ENCODE measurements at regions not wholly inside any gene's neighbourhood (a gene's known extent, or its start where the extent isn't known, plus 50 kb on each side); places are given as distances from the start of the nearest gene placed in this dataset.
"Not testable (repeated sequence)": the region's sequence is repeated elsewhere in the genome, so short reads cannot be mapped to it uniquely, and the experiment has no call there.

GRCh38 chr2:77578354-77578753 is 56.2 kb upstream of the LRRTM4 start:
- Histone ChIP-seq H3K9me3 (ENCODE audit: control insufficient read depth in 3 of 3, low read length in 3 of 3) (no peaks in the 10 kb centered on the region), H3K9ac (ENCODE audit: low read depth in 1 of 3, low read length in 3 of 3) (no peak overlapping the region), H3K27ac (ENCODE audit: low read depth, low read length) (no peak overlapping the region), H3K27me3 (ENCODE audit: control insufficient read depth in 3 of 3, insufficient read depth in 3 of 3, low read length in 3 of 3) (no peaks in the 10 kb centered on the region), H3K4me3 (ENCODE audit: low read length in 3 of 3) (no peak overlapping the region), H3K4me1 (ENCODE audit: control insufficient read depth in 3 of 3, insufficient read depth in 3 of 3, low read length in 3 of 3) (no peaks in the 10 kb centered on the region), H3K36me3 (ENCODE audit: control insufficient read depth in 3 of 3, insufficient read depth in 3 of 3, low read length in 3 of 3) (no peaks in the 10 kb centered on the region)

GRCh38 chr2:77579076-77579769 is 57.0 kb upstream of the LRRTM4 start:
- no peaks in the 10 kb centered on the region for H3K4me1 ChIP-seq (ENCODE audit: control insufficient read depth in 3 of 3, insufficient read depth in 3 of 3, low read length in 3 of 3)
- H3K9ac ChIP-seq (ENCODE audit: low read depth in 1 of 3, low read length in 3 of 3): no peak overlapping the region
- H3K9me3 ChIP-seq (ENCODE audit: control insufficient read depth in 3 of 3, low read length in 3 of 3): no peaks in the 10 kb centered on the region
- no peaks in the 10 kb centered on the region for H3K36me3 ChIP-seq (ENCODE audit: control insufficient read depth in 3 of 3, insufficient read depth in 3 of 3, low read length in 3 of 3)
- H3K27me3 ChIP-seq (ENCODE audit: control insufficient read depth in 3 of 3, insufficient read depth in 3 of 3, low read length in 3 of 3): no peaks in the 10 kb centered on the region
- no peak overlapping the region for H3K27ac ChIP-seq (ENCODE audit: low read depth, low read length)
- H3K4me3 ChIP-seq (ENCODE audit: low read length in 3 of 3): no peak overlapping the region

- Histone ChIP-seq H3K36me3 (ENCODE audit: control insufficient read depth in 3 of 3, insufficient read depth in 3 of 3, low read length in 3 of 3) (no peaks in the 10 kb centered on the region), H3K4me1 (ENCODE audit: control insufficient read depth in 3 of 3, insufficient read depth in 3 of 3, low read length in 3 of 3) (no peaks in the 10 kb centered on the region), H3K27ac (ENCODE audit: low read depth, low read length) (no peak overlapping the region), H3K9me3 (ENCODE audit: control insufficient read depth in 3 of 3, low read length in 3 of 3) (no peaks in the 10 kb centered on the region), H3K9ac (ENCODE audit: low read depth in 1 of 3, low read length in 3 of 3) (no peak overlapping the region), H3K4me3 (ENCODE audit: low read length in 3 of 3) (no peak overlapping the region), H3K27me3 (ENCODE audit: control insufficient read depth in 3 of 3, insufficient read depth in 3 of 3, low read length in 3 of 3) (no peaks in the 10 kb centered on the region)
Observed at GRCh38 chr2:77588438-77588837, 66.3 kb upstream of the LRRTM4 start.

GRCh38 chr2:77590298-77590917 is 68.2 kb upstream of the LRRTM4 start:
- Histone ChIP-seq H3K9ac (ENCODE audit: low read depth in 1 of 3, low read length in 3 of 3) (no peak overlapping the region), H3K4me1 (ENCODE audit: control insufficient read depth in 3 of 3, insufficient read depth in 3 of 3, low read length in 3 of 3) (no peaks in the 10 kb centered on the region), H3K9me3 (ENCODE audit: control insufficient read depth in 3 of 3, low read length in 3 of 3) (no peaks in the 10 kb centered on the region), H3K4me3 (ENCODE audit: low read length in 3 of 3) (no peak overlapping the region), H3K36me3 (ENCODE audit: control insufficient read depth in 3 of 3, insufficient read depth in 3 of 3, low read length in 3 of 3) (no peaks in the 10 kb centered on the region), H3K27me3 (ENCODE audit: control insufficient read depth in 3 of 3, insufficient read depth in 3 of 3, low read length in 3 of 3) (no peaks in the 10 kb centered on the region), H3K27ac (ENCODE audit: low read depth, low read length) (no peak overlapping the region)

GRCh38 chr2:77592955-77593354 is 70.8 kb upstream of the LRRTM4 start:
- H3K9me3 ChIP-seq (ENCODE audit: control insufficient read depth in 3 of 3, low read length in 3 of 3); H3K4me3 ChIP-seq (ENCODE audit: low read length in 3 of 3); H3K9ac ChIP-seq (ENCODE audit: low read depth in 1 of 3, low read length in 3 of 3); H3K36me3 ChIP-seq (ENCODE audit: control insufficient read depth in 3 of 3, insufficient read depth in 3 of 3, low read length in 3 of 3); H3K4me1 ChIP-seq (ENCODE audit: control insufficient read depth in 3 of 3, insufficient read depth in 3 of 3, low read length in 3 of 3); H3K27ac ChIP-seq (ENCODE audit: low read depth, low read length); H3K27me3 ChIP-seq (ENCODE audit: control insufficient read depth in 3 of 3, insufficient read depth in 3 of 3, low read length in 3 of 3): not testable (repeated sequence)

GRCh38 chr2:77602771-77603170 is 80.6 kb upstream of the LRRTM4 start:
- Histone ChIP-seq H3K4me3 (ENCODE audit: low read length in 3 of 3) (no peak overlapping the region), H3K27ac (ENCODE audit: low read depth, low read length) (no peak overlapping the region), H3K27me3 (ENCODE audit: control insufficient read depth in 3 of 3, insufficient read depth in 3 of 3, low read length in 3 of 3) (no peaks in the 10 kb centered on the region), H3K36me3 (ENCODE audit: control insufficient read depth in 3 of 3, insufficient read depth in 3 of 3, low read length in 3 of 3) (no peaks in the 10 kb centered on the region), H3K9ac (ENCODE audit: low read depth in 1 of 3, low read length in 3 of 3) (no peak overlapping the region), H3K4me1 (ENCODE audit: control insufficient read depth in 3 of 3, insufficient read depth in 3 of 3, low read length in 3 of 3) (no peaks in the 10 kb centered on the region), H3K9me3 (ENCODE audit: control insufficient read depth in 3 of 3, low read length in 3 of 3) (no peaks in the 10 kb centered on the region)

- H3K4me1 ChIP-seq (ENCODE audit: control insufficient read depth in 3 of 3, insufficient read depth in 3 of 3, low read length in 3 of 3): no peaks in the 10 kb centered on the region
- no peak overlapping the region for H3K9ac ChIP-seq (ENCODE audit: low read depth in 1 of 3, low read length in 3 of 3)
- H3K27me3 ChIP-seq (ENCODE audit: control insufficient read depth in 3 of 3, insufficient read depth in 3 of 3, low read length in 3 of 3): no peaks in the 10 kb centered on the region
- no peak overlapping the region for H3K27ac ChIP-seq (ENCODE audit: low read depth, low read length)
- no peak overlapping the region for H3K4me3 ChIP-seq (ENCODE audit: low read length in 3 of 3)
- H3K36me3 ChIP-seq (ENCODE audit: control insufficient read depth in 3 of 3, insufficient read depth in 3 of 3, low read length in 3 of 3): no peaks in the 10 kb centered on the region
- H3K9me3 ChIP-seq (ENCODE audit: control insufficient read depth in 3 of 3, low read length in 3 of 3): peaks cover 0 to 2% (median 0%) of the 10 kb centered on the region in 3 donors
Observed at GRCh38 chr2:77604953-77605929, 83.1 kb upstream of the LRRTM4 start.

- H3K9me3 ChIP-seq (ENCODE audit: control insufficient read depth in 3 of 3, low read length in 3 of 3): peaks cover 0 to 2% (median 0%) of the 10 kb centered on the region in 3 donors
- H3K4me3 ChIP-seq (ENCODE audit: low read length in 3 of 3): no peak overlapping the region
- H3K36me3 ChIP-seq (ENCODE audit: control insufficient read depth in 3 of 3, insufficient read depth in 3 of 3, low read length in 3 of 3): no peaks in the 10 kb centered on the region
- no peaks in the 10 kb centered on the region for H3K4me1 ChIP-seq (ENCODE audit: control insufficient read depth in 3 of 3, insufficient read depth in 3 of 3, low read length in 3 of 3)
- no peak overlapping the region for H3K27ac ChIP-seq (ENCODE audit: low read depth, low read length)
- no peaks in the 10 kb centered on the region for H3K27me3 ChIP-seq (ENCODE audit: control insufficient read depth in 3 of 3, insufficient read depth in 3 of 3, low read length in 3 of 3)
- H3K9ac ChIP-seq (ENCODE audit: low read depth in 1 of 3, low read length in 3 of 3): no peak overlapping the region
Observed at GRCh38 chr2:77608510-77608909, 86.3 kb upstream of the LRRTM4 start.

- no peaks in the 10 kb centered on the region for H3K36me3 ChIP-seq (ENCODE audit: control insufficient read depth in 3 of 3, insufficient read depth in 3 of 3, low read length in 3 of 3)
- H3K27me3 ChIP-seq (ENCODE audit: control insufficient read depth in 3 of 3, insufficient read depth in 3 of 3, low read length in 3 of 3): no peaks in the 10 kb centered on the region
- H3K27ac ChIP-seq (ENCODE audit: low read depth, low read length): no peak overlapping the region
- no peaks in the 10 kb centered on the region for H3K9me3 ChIP-seq (ENCODE audit: control insufficient read depth in 3 of 3, low read length in 3 of 3)
- no peak overlapping the region for H3K9ac ChIP-seq (ENCODE audit: low read depth in 1 of 3, low read length in 3 of 3)
- H3K4me1 ChIP-seq (ENCODE audit: control insufficient read depth in 3 of 3, insufficient read depth in 3 of 3, low read length in 3 of 3): no peaks in the 10 kb centered on the region
- H3K4me3 ChIP-seq (ENCODE audit: low read length in 3 of 3): no peak overlapping the region
Observed at GRCh38 chr2:77629539-77629938, 107.4 kb upstream of the LRRTM4 start.

GRCh38 chr2:77631007-77631406 is 108.8 kb upstream of the LRRTM4 start:
- no peak overlapping the region for H3K9ac ChIP-seq (ENCODE audit: low read depth in 1 of 3, low read length in 3 of 3)
- H3K27me3 ChIP-seq (ENCODE audit: control insufficient read depth in 3 of 3, insufficient read depth in 3 of 3, low read length in 3 of 3): no peaks in the 10 kb centered on the region
- no peak overlapping the region for H3K27ac ChIP-seq (ENCODE audit: low read depth, low read length)
- H3K4me3 ChIP-seq (ENCODE audit: low read length in 3 of 3): no peak overlapping the region
- no peaks in the 10 kb centered on the region for H3K9me3 ChIP-seq (ENCODE audit: control insufficient read depth in 3 of 3, low read length in 3 of 3)
- no peaks in the 10 kb centered on the region for H3K36me3 ChIP-seq (ENCODE audit: control insufficient read depth in 3 of 3, insufficient read depth in 3 of 3, low read length in 3 of 3)
- no peaks in the 10 kb centered on the region for H3K4me1 ChIP-seq (ENCODE audit: control insufficient read depth in 3 of 3, insufficient read depth in 3 of 3, low read length in 3 of 3)
